Gastroesophageal sphincter (tissue), 3 donors: ENCODE measurements at regions not wholly inside any gene's neighbourhood (a gene's known extent, or its start where the extent isn't known, plus 50 kb on each side); places are given as distances from the start of the nearest gene placed in this dataset.

ENCODE experiments used
- CTCF ChIP-seq, 4 experiments: fragments of 200-600 bp in 2 of 4; fragments of 450-650 bp in 2 of 4; sonication (generic) in 1 of 4; IDR thresholded peaks; one replicate each; pipeline ENCODE4 v1.5.1; 2017 to 2019; ENCODE audit warnings: antibody characterized with exemption in 4 of 4, mild to moderate bottlenecking in 2 of 4, moderate library complexity in 2 of 4
- POLR2AphosphoS5 ChIP-seq: sonication (generic); formaldehyde crosslinking; IDR thresholded peaks from one replicate; pipeline ENCODE4 v1.6.1; 2017; ENCODE audit warnings: antibody characterized with exemption

- TF ChIP-seq CTCF (IDR thresholded peaks at IDR 0.05) (no peak), POLR2AphosphoS5 (no peak)
Measured at GRCh38 chr6:75024828-75025227, 181.0 kb downstream of the COL12A1 start.
